HG02642 (cell line): ENCODE measurements at regions not wholly inside any gene's neighbourhood (a gene's known extent, or its start where the extent isn't known, plus 50 kb on each side); places are given as distances from the start of the nearest gene placed in this dataset.

ENCODE experiments used
- ATAC-seq: cut with Tn5 transposase; IDR thresholded peaks from one replicate; pipeline ENCODE4 v1.9.1; 2021; ENCODE audit warnings: mild to moderate bottlenecking; ENCODE audit not compliant: unreplicated experiment, poor library complexity

- ATAC-seq: no peak
Measured at GRCh38 chr4:74610491-74610890, 165.6 kb downstream of the AREG start.

- no peak for ATAC-seq
Measured at GRCh38 chr4:74612837-74613236, 167.9 kb downstream of the AREG start.

GRCh38 chr4:74613266-74613665 lies 168.3 kb downstream of the AREG start:
- ATAC-seq: no peak

- ATAC-seq: no peak
Measured at GRCh38 chr4:74615411-74615810, 170.5 kb downstream of the AREG start.

GRCh38 chr4:74618166-74618565 lies 173.2 kb downstream of the AREG start:
- ATAC-seq: no peak

GRCh38 chr4:74618659-74619058 lies 173.7 kb downstream of the AREG start:
- no peak for ATAC-seq

GRCh38 chr4:74619931-74620702 lies 174.2 kb downstream of the BTC start:
- no peak for ATAC-seq

- ATAC-seq: no peak
Measured at GRCh38 chr4:74621616-74622015, 172.7 kb downstream of the BTC start.

- peak; percentile 81 for ATAC-seq
Measured at GRCh38 chr4:74623041-74623440, 171.3 kb downstream of the BTC start.

- ATAC-seq: no peak
Measured at GRCh38 chr4:74624351-74625151, 169.8 kb downstream of the BTC start.

- ATAC-seq: no peak
Measured at GRCh38 chr4:74625981-74626380, 168.3 kb downstream of the BTC start.

GRCh38 chr4:74627093-74627492 lies 167.2 kb downstream of the BTC start:
- ATAC-seq: no peak

GRCh38 chr4:74627504-74627903 lies 166.8 kb downstream of the BTC start:
- ATAC-seq: no peak

- ATAC-seq: no peak
Measured at GRCh38 chr4:74628852-74629620, 165.3 kb downstream of the BTC start.

GRCh38 chr4:74630551-74630950 lies 163.8 kb downstream of the BTC start:
- ATAC-seq: no peak

- ATAC-seq: no peak
Measured at GRCh38 chr4:74631338-74631737, 163.0 kb downstream of the BTC start.

- no peak for ATAC-seq
Measured at GRCh38 chr4:74631988-74632387, 162.3 kb downstream of the BTC start.

- ATAC-seq: no peak
Measured at GRCh38 chr4:74632634-74633033, 161.7 kb downstream of the BTC start.

- no peak for ATAC-seq
Measured at GRCh38 chr4:74635074-74635473, 159.2 kb downstream of the BTC start.

- no peak for ATAC-seq
Measured at GRCh38 chr4:74635490-74636123, 158.7 kb downstream of the BTC start.
